ENCODE measurements at regions not wholly inside any gene's neighbourhood (a gene's known extent, or its start where the extent isn't known, plus 50 kb on each side); places are given as distances from the start of the nearest gene placed in this dataset.
"Not testable (repeated sequence)": the region's sequence is repeated elsewhere in the genome, so short reads cannot be mapped to it uniquely, and the experiment has no call there.

DNA sequence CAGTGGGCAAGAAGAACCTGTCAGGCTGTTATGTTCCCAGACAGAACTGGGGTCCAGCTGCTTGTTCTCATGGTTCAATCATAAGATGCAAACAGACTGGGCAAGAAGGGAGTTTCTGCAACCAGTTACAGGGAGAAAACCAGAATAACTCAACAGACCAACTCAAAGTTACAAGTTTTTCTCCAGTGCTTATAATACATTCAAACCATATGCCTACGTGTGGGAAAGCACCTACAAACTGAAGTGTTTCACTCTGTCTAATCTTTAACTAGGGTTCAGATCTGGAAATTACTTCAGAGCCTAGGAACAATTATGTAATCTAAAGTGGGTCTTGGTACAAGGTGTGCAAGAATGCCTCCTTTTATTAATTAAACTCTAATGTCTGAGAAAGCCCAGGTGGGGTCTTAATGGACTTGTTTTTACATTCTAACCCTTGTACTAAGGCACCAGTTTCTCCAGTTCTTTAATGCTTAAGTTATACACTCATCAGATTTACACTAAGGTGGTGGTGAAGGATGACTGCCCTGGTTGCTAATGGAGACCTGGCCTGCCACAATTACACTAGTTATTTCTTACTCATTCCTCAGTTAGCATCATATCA, 951.9 kb downstream of the TSN start:
- WGBS, 2 donors (ENCODE audit: low coverage in 1 of 2) = 80% methylated on average over 1 of the region's 1 CpG; no CpG with 5 or more reads in 1 of the 2 donors
- no peak overlapping the region for H3K27ac ChIP-seq
- ATAC-seq = no peak
- H3K4me3 ChIP-seq = no peak overlapping the region
- no peaks in the 10 kb centered on the region for H3K36me3 ChIP-seq
- H3K4me1 ChIP-seq = no peaks in the 10 kb centered on the region
- TF ChIP-seq POLR2A (IDR thresholded peaks at IDR 0.05) (no peak), POLR2AphosphoS5 (IDR thresholded peaks at IDR 0.05) (no peak), EP300 (IDR thresholded peaks at IDR 0.05) (no peak)
- TF ChIP-seq, protein P1, sequence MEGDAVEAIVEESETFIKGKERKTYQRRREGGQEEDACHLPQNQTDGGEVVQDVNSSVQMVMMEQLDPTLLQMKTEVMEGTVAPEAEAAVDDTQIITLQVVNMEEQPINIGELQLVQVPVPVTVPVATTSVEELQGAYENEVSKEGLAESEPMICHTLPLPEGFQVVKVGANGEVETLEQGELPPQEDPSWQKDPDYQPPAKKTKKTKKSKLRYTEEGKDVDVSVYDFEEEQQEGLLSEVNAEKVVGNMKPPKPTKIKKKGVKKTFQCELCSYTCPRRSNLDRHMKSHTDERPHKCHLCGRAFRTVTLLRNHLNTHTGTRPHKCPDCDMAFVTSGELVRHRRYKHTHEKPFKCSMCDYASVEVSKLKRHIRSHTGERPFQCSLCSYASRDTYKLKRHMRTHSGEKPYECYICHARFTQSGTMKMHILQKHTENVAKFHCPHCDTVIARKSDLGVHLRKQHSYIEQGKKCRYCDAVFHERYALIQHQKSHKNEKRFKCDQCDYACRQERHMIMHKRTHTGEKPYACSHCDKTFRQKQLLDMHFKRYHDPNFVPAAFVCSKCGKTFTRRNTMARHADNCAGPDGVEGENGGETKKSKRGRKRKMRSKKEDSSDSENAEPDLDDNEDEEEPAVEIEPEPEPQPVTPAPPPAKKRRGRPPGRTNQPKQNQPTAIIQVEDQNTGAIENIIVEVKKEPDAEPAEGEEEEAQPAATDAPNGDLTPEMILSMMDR (IDR thresholded peaks at IDR 0.05) = no peak
- H3K27me3 ChIP-seq = no peaks in the 10 kb centered on the region
- H3K9me3 ChIP-seq = peaks cover 0 to 10% (median 0%) of the 10 kb centered on the region in 3 donors

GRCh38 chr2:122710049-122710448, 954.6 kb downstream of the TSN start:
- Histone ChIP-seq H3K27ac (no peak overlapping the region), H3K4me1 (no peaks in the 10 kb centered on the region), H3K9me3 (peaks cover 0 to 33% (median 0%) of the 10 kb centered on the region in 3 donors), H3K4me3 (no peak overlapping the region), H3K36me3 (no peaks in the 10 kb centered on the region), H3K27me3 (no peaks in the 10 kb centered on the region)
- TF ChIP-seq POLR2A (IDR thresholded peaks at IDR 0.05) (no peak), POLR2AphosphoS5 (IDR thresholded peaks at IDR 0.05) (no peak), EP300 (IDR thresholded peaks at IDR 0.05) (no peak)
- TF ChIP-seq, protein P1 (IDR thresholded peaks at IDR 0.05) = no peak
- 77% methylated on average over 3 to 6 of the region's 6 CpGs for WGBS, 2 donors (ENCODE audit: low coverage in 1 of 2)
- ATAC-seq = no peak

- no peak for TF ChIP-seq POLR2AphosphoS5 (IDR thresholded peaks at IDR 0.05)
- no peak for TF ChIP-seq POLR2A (IDR thresholded peaks at IDR 0.05)
- no peaks in the 10 kb centered on the region for H3K27me3 ChIP-seq
- no peak overlapping the region for H3K4me3 ChIP-seq
- no peak for ATAC-seq
- H3K36me3 ChIP-seq = no peaks in the 10 kb centered on the region
- H3K4me1 ChIP-seq = no peaks in the 10 kb centered on the region
- H3K27ac ChIP-seq = no peak overlapping the region
- H3K9me3 ChIP-seq = peaks cover 0 to 42% (median 0%) of the 10 kb centered on the region in 3 donors
- WGBS, 2 donors (ENCODE audit: low coverage in 1 of 2) = 79 to 90% methylated on average over 2 of the region's 2 CpGs
These were observed 958.3 kb downstream of the TSN start for GRCh38 chr2:122713800-122714199.

- not testable (repeated sequence) for H3K27me3 ChIP-seq, H3K4me3 ChIP-seq, H3K36me3 ChIP-seq, H3K4me1 ChIP-seq, ATAC-seq, H3K27ac ChIP-seq, H3K9me3 ChIP-seq
- WGBS, 2 donors (ENCODE audit: low coverage in 1 of 2) = 100% methylated on average over 1 of the region's 4 CpGs; no CpG with 5 or more reads in 1 of the 2 donors
These were observed 965.4 kb downstream of the TSN start for GRCh38 chr2:122720822-122721221.

DNA sequence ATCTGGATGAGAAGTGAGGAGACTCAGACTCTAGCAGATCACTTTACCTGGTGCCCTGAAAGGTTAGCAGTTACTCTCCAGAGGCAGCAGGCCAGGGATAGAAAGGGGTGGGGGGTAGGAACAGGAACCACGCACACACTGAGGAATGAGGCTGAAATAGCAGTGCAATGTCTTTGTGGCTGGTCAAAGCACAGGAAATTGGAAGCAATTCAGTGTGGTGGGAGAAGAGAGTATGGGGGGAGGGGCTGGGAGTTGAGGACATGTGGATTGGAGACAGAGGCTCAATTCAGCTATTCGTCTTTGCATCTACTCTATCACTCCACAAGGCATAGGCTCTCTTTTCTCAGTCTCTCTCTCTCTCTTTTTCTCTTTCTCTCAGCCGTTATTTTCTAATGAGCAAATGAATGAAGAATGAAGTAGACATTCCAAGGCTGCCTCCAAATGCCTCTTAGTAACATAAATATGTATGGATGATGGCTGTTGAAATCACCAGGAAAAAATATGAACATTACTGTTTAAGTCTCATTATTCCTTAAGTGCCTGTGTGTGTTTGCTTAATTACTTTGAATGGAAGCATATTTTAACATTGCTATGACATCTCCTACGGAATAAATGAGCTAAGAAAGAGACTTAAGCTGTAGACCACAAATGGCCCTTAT, 979.4 kb downstream of the TSN start:
- H3K27ac ChIP-seq = no peak overlapping the region
- ATAC-seq = no peak
- 50 to 65% methylated on average over 3 to 4 of the region's 4 CpGs for WGBS, 2 donors (ENCODE audit: low coverage in 1 of 2)
- no peak overlapping the region for H3K4me3 ChIP-seq
- H3K9me3 ChIP-seq = no peaks in the 10 kb centered on the region
- H3K27me3 ChIP-seq = no peaks in the 10 kb centered on the region
- no peaks in the 10 kb centered on the region for H3K36me3 ChIP-seq
- TF ChIP-seq, protein P1 (IDR thresholded peaks at IDR 0.05) = no peak
- no peak for TF ChIP-seq POLR2AphosphoS5 (IDR thresholded peaks at IDR 0.05)
- no peak for TF ChIP-seq POLR2A (IDR thresholded peaks at IDR 0.05)
- no peak for TF ChIP-seq EP300 (IDR thresholded peaks at IDR 0.05)
- no peaks in the 10 kb centered on the region for H3K4me1 ChIP-seq

DNA sequence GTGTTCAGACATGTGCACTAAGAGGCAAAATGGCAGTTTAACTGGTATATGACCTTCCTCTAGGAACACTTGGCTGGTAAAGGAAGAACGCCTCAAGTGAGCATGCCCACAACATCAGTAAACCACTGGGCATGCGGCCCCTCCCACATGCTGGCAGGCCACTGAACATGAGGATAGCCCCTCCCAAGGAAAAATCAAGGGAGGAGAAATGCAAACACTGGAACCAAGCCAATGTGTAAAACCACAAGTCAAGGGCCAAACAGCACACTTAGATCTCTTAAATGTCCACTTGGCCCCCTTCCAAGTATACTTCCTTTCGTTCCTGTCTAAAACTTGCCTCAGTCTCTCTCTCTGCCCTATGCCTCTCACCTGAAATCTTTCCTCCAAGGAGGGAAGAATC, 980.8 kb downstream of the TSN start:
- H3K4me3 ChIP-seq = no peak overlapping the region
- no peaks in the 10 kb centered on the region for H3K4me1 ChIP-seq
- 50 to 69% methylated on average over 2 of the region's 3 CpGs for WGBS, 2 donors (ENCODE audit: low coverage in 1 of 2)
- TF ChIP-seq, protein P1 (IDR thresholded peaks at IDR 0.05) = no peak
- TF ChIP-seq EP300 (IDR thresholded peaks at IDR 0.05) (no peak), POLR2AphosphoS5 (IDR thresholded peaks at IDR 0.05) (no peak), POLR2A (IDR thresholded peaks at IDR 0.05) (no peak)
- H3K9me3 ChIP-seq = no peaks in the 10 kb centered on the region
- H3K36me3 ChIP-seq = no peaks in the 10 kb centered on the region
- H3K27me3 ChIP-seq = no peaks in the 10 kb centered on the region
- no peak for ATAC-seq
- H3K27ac ChIP-seq = no peak overlapping the region

Data from gastroesophageal sphincter (tissue), 4 donors.